ENCODE measurements at regions not wholly inside any gene's neighbourhood (a gene's known extent, or its start where the extent isn't known, plus 50 kb on each side); places are given as distances from the start of the nearest gene placed in this dataset.
"Not testable (repeated sequence)": the region's sequence is repeated elsewhere in the genome, so short reads cannot be mapped to it uniquely, and the experiment has no call there.

GRCh38 chr3:195669310-195669709, 51.5 kb upstream of the MUC20 start:
- DNase-seq: peak; percentile 53 to 54

GRCh38 chr3:195668131-195668766, 52.5 kb upstream of the MUC20 start:
- not testable (repeated sequence) for DNase-seq

DNA sequence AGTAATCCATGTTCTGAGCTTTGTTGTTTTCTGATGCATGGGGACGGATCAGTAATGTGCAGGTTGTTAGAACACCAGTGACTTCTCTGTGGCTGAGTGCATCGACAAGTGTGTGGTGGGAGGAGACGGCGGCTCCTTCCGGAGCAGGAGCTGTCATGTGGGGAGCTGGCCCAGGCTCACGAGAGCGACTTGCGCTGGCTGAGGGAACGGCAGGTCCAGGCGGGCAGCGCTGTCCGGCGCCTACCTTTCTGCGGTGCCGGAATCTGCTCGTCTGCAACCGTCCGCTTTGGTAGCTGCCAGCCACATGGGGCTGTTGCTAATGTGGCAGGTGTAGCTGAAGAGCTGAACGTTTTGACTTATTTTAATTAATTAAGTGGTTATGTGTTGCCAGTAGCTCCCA, 55.5 kb upstream of the MUC20 start:
- not testable (repeated sequence) for DNase-seq

DNA sequence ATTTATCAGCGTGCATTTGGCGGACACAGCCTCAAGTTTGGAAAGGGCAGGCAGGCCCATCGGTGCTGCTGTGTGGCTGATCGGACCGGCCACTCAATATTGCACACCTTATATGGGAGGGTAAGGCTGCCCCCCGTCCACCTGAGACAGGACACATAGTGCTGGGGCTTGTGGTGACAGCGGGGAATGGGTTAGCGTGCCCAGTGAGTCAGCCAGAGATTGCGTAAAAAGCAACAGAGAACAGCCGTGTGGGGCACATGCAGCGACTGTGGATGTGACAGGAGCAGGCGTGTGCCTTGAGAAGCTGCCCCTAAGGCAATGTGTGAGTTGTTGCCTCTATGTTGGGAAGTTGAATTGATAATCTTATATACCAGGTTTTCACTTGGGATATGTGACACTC, 56.6 kb upstream of the MUC20 start:
- peak; percentile 6 to 13 for DNase-seq

DNA sequence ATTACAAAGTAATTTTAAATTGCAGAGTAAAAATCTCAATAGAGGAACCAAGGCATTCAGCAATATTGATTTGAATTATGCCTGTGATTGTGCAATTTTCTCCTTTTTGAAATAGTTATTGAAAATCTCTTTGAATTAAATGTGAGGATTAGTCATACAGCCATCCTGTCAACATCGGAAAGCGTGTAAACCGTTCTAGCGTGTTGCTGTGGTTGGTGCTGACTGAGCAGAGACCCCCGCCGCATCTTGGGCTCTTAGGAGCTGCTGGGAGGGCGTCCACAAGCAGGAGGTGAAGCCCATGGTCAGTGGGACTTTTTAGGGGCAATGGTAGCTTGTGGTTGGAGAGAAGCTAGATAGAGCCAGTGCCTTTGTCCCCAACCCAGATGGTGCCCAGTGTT, 61.6 kb upstream of the MUC20 start:
- not testable (repeated sequence) for DNase-seq

GRCh38 chr3:195658381-195659135, 62.2 kb upstream of the MUC20 start:
- DNase-seq: not testable (repeated sequence)

DNA sequence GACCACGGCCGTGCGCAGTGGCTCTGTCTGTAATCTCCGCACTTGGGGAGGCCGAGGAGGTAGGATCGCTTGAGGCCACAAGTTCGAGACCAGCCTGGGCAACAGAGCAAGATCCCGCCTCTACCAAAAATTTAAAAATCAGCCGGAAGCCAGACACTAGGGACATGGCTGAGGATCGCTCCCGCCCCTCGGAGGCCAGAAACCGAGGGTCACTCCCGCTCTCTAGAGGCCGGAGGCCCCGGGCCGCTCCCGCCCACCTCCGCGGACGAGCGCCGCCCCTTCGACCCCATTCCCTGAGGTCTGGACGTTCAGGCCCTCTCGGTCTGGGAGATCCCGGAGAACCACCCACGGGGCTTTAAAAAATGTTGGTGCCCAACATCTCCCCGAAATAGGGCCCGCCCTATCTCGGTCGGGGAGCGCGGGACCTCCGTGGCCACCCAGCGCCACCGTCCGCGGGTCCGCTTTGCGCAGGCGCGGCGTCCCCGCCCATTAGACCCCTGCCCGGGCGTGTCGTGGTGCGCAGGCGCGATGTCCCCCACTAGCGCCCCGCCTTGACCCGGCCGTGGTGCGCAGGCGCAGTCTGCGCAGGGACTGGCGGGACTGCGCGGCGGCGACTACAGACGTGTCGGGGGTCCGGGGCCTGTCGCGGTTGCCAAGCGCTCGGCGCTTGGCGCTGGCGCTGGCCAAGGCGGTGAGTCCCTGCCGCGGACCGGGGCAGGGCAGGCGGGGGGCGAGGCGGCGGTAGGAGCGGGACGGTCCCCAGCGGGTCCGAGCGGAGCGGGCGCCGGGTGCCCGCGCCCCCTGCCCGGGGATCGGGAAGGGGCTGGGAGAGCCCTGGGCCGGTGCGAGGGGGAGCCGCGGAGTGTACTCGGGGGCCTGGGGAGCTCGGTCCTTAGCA, 63.1 kb upstream of the MUC20 start:
- DNase-seq: peak; percentile 69 to 95

DNA sequence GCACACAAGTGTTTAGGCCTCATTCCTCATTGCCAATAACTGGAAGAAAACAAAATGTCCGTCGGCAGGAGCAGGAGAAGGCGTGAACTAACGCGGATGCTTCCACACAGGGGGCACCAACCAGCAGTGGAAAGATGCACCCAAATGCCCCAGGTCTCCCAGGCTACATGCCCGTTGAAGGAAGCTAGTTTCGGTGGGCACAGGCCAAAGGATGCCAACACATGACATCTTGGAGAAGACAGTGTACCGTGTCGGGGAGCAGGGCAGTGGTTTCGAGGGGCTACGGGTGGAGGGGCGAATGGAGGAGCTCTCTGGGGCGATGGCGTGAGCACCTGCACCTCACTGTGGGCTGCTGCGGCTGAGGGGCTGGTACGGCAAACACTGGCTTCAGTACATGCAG, 64.7 kb upstream of the MUC20 start:
- DNase-seq: not testable (repeated sequence)

GRCh38 chr3:195654746-195655145, 66.0 kb upstream of the MUC20 start:
- not testable (repeated sequence) for DNase-seq

DNA sequence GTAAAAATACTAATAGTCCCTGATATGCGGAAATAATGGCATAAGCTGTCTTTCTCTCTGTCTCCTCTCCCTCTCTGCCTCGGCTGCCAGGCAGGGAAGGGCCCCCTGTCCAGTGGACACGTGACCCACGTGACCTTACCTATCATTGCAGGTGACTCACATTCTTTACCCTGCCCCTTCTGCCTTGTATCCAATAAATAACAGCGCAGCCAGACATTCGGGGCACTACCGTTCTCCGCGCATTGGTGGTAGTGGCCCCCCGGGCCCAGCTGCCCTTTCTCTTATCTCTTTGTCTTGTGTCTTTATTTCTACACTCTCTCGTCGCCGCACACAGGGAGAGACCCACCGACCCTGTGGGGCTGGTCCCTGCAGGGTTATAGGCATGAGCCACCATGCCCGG, 66.6 kb upstream of the MUC20 start:
- not testable (repeated sequence) for DNase-seq

DNA sequence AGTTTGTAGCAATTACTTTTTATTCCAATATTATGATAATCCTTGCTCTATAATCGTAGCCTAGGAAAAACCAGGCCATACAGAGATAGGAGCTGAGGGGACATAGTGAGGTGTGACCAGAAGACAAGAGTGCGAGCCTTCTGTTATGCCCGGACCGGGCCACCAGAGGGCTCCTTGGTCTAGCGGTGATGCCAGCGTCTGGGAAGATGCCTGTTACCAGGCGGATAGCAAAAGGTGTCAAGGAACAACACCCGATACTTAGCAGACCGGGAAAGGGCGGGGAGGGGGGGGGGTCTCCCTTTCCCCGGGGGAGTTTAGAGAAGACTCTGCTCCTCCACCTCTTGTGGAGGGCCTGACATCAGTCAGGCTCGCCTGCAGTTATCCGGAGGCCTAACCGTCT, 67.1 kb upstream of the MUC20 start:
- not testable (repeated sequence) for DNase-seq

- not testable (repeated sequence) for DNase-seq
Measured at GRCh38 chr3:195647912-195648702, 64.4 kb upstream of the APOD start.

DNA sequence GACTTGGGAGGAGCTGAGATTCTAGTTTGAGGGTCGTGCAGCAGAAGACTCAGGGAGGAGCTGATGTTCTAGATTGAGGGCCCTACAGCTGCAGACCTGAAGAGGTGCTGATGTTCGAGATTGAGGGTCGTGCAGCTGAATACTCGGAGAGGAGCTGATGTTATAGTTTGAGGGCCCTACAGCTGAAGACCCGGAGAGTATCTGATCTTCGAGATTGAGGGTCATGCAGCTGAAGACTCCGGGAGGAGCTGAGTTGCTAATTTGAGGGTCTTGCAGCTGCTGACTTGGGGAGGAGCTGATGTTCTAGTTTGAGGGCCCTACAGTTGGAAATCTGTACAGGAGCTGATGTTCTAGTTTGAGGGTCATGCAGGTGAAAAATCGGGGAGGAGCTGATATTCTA, 62.1 kb upstream of the APOD start:
- not testable (repeated sequence) for DNase-seq

DNA sequence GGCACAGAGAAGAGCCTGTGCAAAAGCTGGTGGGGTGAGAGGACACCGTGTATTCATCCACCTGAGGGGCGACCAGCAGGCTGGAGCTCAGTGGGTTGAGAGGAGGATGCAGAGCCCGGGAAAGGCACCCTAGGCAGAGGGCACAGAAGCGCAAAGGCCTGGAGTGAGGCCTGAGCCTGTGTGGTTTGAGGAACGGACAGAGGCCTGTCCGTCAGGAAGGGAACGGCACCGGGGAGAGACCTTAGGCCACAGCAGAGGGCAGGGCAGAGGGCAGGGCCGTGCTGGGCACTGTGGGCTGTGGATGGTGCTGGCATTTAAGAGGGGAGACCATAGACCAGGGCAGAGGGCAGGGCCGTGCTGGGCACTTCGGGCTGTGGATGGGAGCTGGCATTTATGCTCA, 59.5 kb upstream of the APOD start:
- DNase-seq: not testable (repeated sequence)

DNA sequence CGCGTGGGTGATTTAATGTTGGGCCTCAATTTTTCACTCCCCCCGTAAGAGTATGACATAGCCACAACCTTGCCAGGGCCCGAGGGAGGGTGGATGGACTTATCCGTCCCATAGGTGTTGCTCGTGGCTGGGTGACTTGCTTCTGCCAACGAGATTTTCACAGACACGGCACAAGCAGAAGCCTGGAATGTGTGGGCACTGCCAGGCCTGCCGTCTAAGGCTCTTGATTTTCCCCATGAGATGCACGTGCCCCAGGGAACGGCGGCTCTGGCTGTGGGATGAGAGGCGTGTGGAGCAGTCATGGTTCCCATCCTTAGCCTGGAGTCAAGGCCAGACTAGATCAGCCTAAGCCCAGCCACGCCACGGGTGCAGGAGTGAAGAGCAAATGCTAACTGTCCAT, 58.6 kb upstream of the APOD start:
- DNase-seq: not testable (repeated sequence)

DNA sequence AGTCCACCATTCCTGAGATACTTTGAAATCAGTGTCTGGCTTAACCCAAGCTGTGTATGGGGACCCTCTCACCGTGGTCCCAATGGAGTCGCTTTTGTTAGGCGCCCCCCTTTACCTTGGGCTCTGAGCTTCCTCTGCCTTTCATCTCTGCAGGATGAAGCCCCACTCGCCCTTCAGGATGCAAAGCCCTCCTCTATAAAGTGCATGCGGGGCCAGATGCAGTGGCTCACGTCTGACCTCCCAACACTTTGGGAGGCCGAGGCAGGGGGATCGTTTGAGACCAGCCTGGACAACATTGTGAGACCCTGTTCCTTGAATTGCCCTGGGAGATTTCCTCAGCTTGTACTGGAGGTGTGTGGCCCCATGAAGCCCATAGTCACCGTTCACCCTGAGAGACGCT, 54.7 kb upstream of the APOD start:
- not testable (repeated sequence) for DNase-seq

DNA sequence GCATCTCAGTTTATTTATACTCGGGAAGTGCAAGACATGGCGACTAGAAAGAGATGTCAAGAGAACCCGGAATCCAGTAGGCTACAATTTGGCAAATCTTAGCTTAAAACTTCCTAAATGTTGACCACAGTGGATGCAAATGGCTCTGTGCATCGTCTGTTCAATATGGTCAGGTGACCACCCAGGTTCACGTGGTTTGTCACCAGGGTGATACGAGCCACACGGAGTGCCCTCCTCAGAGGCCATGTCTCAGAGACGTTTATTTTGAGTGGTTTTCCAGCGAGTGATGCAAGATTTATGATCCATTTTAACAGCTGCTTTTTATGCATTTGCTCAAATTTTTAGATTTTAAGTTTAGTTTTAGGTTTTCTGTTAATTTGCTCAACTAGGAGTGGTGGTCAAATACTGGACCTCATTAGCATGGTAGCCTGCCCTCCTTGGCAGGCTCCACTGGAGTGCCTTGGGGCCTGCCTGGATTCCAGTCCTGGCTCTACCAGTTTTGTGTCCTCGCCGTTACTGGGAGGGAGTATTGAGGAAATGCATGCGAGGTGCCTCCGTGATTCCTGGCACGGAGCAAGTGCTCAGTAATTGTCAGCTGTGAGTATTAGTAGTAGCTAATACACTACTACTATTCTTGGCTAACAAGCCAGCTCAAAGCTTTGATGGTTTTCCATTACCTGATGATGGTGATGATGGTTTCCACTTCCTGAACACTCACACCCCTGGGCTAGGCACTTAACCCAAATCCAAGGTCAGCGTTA, 53.9 kb upstream of the APOD start:
- DNase-seq: not testable (repeated sequence)

DNA sequence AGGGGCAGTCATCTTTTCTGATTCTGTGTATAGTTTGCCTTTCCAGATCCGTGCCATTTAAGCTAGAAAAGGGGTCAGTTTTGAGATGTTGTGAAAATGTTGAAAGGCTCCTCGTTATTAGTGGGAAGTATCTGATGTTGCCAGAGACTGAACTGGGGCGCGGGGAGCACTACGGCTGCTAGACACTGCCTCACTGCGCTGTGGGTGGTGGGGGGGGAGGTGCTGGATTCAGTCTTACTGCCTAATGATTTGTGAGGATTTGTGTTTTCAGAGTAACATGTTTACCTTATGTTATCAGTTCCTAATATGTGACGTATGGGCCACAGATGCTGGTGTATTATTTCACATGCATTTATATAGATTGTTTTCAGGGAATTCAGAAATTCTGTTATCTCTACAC, 53.3 kb upstream of the APOD start:
- not testable (repeated sequence) for DNase-seq

DNA sequence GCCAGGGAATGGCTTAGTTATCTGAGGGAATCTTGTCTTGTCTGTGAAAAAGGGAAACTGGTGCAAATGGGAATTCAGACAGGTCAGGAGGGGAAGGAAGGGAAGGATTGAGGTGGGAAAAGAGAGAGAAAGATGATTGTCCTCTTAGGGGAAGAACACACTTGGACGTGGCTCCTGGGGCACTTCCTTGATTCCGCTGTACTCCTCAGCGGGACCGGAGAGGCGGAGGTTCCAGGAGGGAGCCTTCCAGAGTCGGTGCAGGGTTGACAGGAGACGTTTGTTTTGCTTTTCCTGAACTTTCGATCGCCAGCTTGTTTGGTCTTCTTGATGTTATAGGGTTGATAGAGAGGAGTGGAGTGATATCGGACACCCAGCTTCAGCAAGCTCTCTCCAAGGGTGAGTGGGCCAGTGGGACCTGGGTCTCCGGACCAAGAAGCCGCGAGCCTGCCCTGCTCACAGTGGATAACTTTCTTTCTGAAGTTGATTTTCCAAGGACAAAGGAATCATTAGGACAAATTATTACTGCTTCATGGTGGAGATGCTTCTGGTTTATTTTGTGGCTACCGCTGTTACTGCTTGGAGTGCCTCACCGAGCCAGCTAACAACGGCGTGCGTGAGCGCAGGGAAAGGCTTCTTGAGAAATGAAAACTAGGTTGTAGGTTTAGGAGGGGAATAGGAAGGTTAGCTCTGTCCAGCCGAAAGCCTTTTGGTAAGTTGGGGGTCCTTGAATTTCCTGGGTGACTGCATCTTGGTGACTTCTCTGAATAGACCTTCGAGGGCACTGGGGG, 52.4 kb upstream of the APOD start:
- not testable (repeated sequence) for DNase-seq

GRCh38 chr3:195635262-195635873, 51.6 kb upstream of the APOD start:
- not testable (repeated sequence) for DNase-seq

All from inflammatory macrophage treated with lipopolysaccharide for 1 hour (primary cell).